Fibroblast of lung (primary cell): ENCODE measurements at regions not wholly inside any gene's neighbourhood (a gene's known extent, or its start where the extent isn't known, plus 50 kb on each side); places are given as distances from the start of the nearest gene placed in this dataset.

Experiments used
- CTCF ChIP-seq, 2 donors: IDR thresholded peaks in 1 of 2; conservative IDR thresholded peaks in 1 of 2; 1 replicate in 1 of 2; 2 replicates in 1 of 2; pipeline ENCODE4 v1.5.1; 2011 to 2012; ENCODE audit warnings: low read length in 2 of 2, control low read depth in 1 of 2, inconsistent platforms in 1 of 2, low read depth in 1 of 2, mild to moderate bottlenecking in 1 of 2
- EZH2 ChIP-seq: IDR thresholded peaks from 2 replicates; pipeline ENCODE4 v1.5.1; 2012; ENCODE audit warnings: low read length, control low read depth, mild to moderate bottlenecking; ENCODE audit errors: missing control alignments

GRCh38 chrX:95071052-95071451, 1397.0 kb downstream of the FAM133A start:
- TF ChIP-seq CTCF (conservative IDR thresholded peaks at IDR 0.05 in 1 of 2, IDR thresholded peaks at IDR 0.05 in 1 of 2; ENCODE audit: low read depth in 1 of 2, low read length in 2 of 2) = no peak
- no peak for TF ChIP-seq EZH2
